AG04449 (cell line): ENCODE measurements at regions not wholly inside any gene's neighbourhood (a gene's known extent, or its start where the extent isn't known, plus 50 kb on each side); places are given as distances from the start of the nearest gene placed in this dataset.

Experiments used
- CTCF ChIA-PET: fragments of 350-600 bp; formaldehyde crosslinking; extraction: SDS; loops from one replicate; lab custom pipeline; 2021; ENCODE audit warnings: antibody characterized with exemption; lab: Yijun Ruan, JAX
- POLR2A ChIA-PET: fragments of 400-600, 350-600 bp; formaldehyde crosslinking; extraction: SDS; loops from one replicate; lab custom pipeline; 2020; ENCODE audit warnings: antibody characterized with exemption, inconsistent platforms; lab: Yijun Ruan, JAX
- DNase-seq: peaks from one replicate; pipeline ENCODE4 v3.0.0-alpha.2; 2010; ENCODE audit warnings: low read depth, low spot score
- H3K4me3 ChIP-seq: 2 replicates; pipeline ENCODE4 v1.5.1; 2011; ENCODE audit warnings: low read depth, mild to moderate bottlenecking, control low read depth, low read length
- CTCF ChIP-seq: IDR thresholded peaks from one replicate; pipeline ENCODE4 v1.5.1; 2011; ENCODE audit warnings: mild to moderate bottlenecking, moderate library complexity, low read length, control low read depth, inconsistent platforms; ENCODE audit not compliant: insufficient read depth; ENCODE audit errors: missing control alignments

GRCh38 chr5:124515497-124516245, 230.8 kb downstream of the ZNF608 start:
- no peak overlapping the region for H3K4me3 ChIP-seq
- no peak for TF ChIP-seq CTCF
- ChIA-PET POLR2A (no interaction called here), CTCF (no interaction called here)
- no peak for DNase-seq

DNA sequence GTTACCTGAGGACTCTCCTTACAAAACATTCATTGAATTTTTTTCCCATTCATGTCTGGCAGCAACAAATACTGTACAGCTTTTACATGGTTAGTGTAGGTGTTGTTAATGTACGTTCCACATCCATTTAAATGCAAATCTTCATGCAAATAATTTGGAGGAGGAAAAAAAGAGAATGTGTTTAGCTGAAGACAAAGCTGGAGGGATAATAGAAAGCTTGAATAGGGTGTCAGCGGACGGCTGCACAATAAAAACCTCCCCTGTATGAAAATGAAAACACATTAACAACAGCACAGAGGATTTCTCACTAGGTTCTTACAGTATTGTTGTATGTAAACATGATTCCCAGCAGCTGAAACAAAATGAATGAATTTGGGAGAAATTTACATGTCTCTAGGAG, 231.5 kb downstream of the ZNF608 start:
- DNase-seq, result no peak
- ChIA-PET CTCF (no interaction called here), POLR2A (no interaction called here)
- no peak overlapping the region for H3K4me3 ChIP-seq
- TF ChIP-seq CTCF, result no peak

GRCh38 chr5:124512952-124513632, 233.3 kb downstream of the ZNF608 start:
- CTCF ChIA-PET, result no interaction called here
- TF ChIP-seq CTCF, result no peak
- POLR2A ChIA-PET, result no interaction called here
- DNase-seq, result no peak
- H3K4me3 ChIP-seq, result no peak overlapping the region

DNA sequence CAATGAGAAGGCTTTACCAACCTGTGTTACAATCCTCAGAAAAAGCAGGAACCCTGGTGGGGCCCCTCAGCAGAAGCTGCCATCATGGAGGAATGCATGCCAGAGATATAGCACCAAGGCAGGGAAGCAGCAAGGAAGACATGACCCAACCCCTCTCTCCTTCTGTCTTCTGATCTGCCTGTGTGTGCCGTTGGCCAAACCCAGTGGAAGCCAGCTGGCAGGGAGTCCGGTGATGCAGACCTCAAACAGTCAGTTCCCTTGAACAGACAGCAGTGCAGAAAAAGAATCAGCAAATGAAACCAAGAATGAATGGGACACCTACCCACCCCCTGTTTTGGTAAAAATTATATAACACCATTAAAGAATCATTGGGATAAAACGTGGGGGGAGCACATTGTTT, 234.2 kb downstream of the ZNF608 start:
- ChIA-PET CTCF (no interaction called here), POLR2A (no interaction called here)
- DNase-seq, result no peak
- H3K4me3 ChIP-seq, result no peak overlapping the region
- TF ChIP-seq CTCF, result no peak

DNA sequence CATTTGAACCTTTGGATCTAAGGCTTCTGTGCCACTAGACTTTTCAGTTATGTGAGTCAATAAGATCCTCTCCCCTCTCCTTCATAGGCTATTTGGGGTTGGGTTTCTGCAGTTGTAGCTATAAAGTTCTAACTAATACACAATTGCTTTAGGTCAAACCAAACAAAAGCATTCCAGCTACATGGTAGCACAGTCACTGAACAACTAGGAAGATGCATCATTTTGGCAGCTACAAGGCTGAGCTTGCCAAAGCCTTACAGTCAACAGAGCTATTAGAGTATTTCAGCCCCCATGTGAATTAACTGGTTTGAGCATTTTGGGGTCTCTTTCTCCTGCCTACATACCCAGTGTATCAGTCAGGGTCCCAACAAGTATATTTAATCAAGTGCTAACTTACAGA, 234.6 kb downstream of the ZNF608 start:
- no peak for DNase-seq
- TF ChIP-seq CTCF, result no peak
- no peak overlapping the region for H3K4me3 ChIP-seq
- ChIA-PET CTCF (no interaction called here), POLR2A (no interaction called here)

GRCh38 chr5:124507688-124508087, 238.8 kb downstream of the ZNF608 start:
- POLR2A ChIA-PET, result no interaction called here
- no peak for TF ChIP-seq CTCF
- CTCF ChIA-PET, result no interaction called here
- H3K4me3 ChIP-seq, result no peak overlapping the region
- DNase-seq, result no peak
